ENCODE measurements at regions not wholly inside any gene's neighbourhood (a gene's known extent, or its start where the extent isn't known, plus 50 kb on each side); places are given as distances from the start of the nearest gene placed in this dataset.

GRCh38 chr4:134126000-134126560 is 75.5 kb downstream of the PABPC4L start:
- H3K4me3 Mint-ChIP-seq: no peak overlapping the region
- H3K4me1 Mint-ChIP-seq: no peaks in the 10 kb centered on the region
- Histone ChIP-seq H3K9ac (ENCODE audit: insufficient read depth, low read length, poor library complexity, severe bottlenecking) (no peak overlapping the region), H3K36me3 (replicated peaks in 1 of 2; ENCODE audit: control insufficient read depth in 1 of 2, insufficient read depth in 2 of 2, low read length in 2 of 2) (no peaks in the 10 kb centered on the region), H3K4me3 (replicated peaks in 1 of 3; ENCODE audit: low read depth in 2 of 3, low read length in 3 of 3) (no peak overlapping the region), H3K27me3 (ENCODE audit: control insufficient read depth in 2 of 2, insufficient read depth in 2 of 2, low read length in 2 of 2) (no peaks in the 10 kb centered on the region), H2AFZ (ENCODE audit: insufficient read depth, low read depth, low read length, poor library complexity, severe bottlenecking) (no peak overlapping the region), H3K4me2 (replicated peaks; ENCODE audit: extremely low read depth, low read length, poor library complexity, severe bottlenecking) (no peak overlapping the region), H3K4me1 (ENCODE audit: control insufficient read depth in 1 of 2, insufficient read depth in 2 of 2, low read length in 2 of 2) (no peaks in the 10 kb centered on the region), H4K20me1 (ENCODE audit: insufficient read depth, low read length) (no peaks in the 10 kb centered on the region), H3K79me2 (ENCODE audit: insufficient read depth, low read length) (no peaks in the 10 kb centered on the region), H3K9me3 (replicated peaks in 1 of 2; ENCODE audit: control insufficient read depth in 1 of 2, insufficient read depth in 1 of 2, low read length in 2 of 2) (peaks cover 0 to 6% of the 10 kb centered on the region in 2 donors), H3K27ac (ENCODE audit: low read depth in 1 of 2, low read length in 2 of 2) (no peak overlapping the region)
- no peak overlapping the region for H3K27ac Mint-ChIP-seq
- intact Hi-C loops (cut with micrococcal nuclease): no loop called here
- H3K9me3 Mint-ChIP-seq: peaks cover 0 to 8% (median 0%) of the 10 kb centered on the region in 7 donors
- TF ChIP-seq, protein P1, sequence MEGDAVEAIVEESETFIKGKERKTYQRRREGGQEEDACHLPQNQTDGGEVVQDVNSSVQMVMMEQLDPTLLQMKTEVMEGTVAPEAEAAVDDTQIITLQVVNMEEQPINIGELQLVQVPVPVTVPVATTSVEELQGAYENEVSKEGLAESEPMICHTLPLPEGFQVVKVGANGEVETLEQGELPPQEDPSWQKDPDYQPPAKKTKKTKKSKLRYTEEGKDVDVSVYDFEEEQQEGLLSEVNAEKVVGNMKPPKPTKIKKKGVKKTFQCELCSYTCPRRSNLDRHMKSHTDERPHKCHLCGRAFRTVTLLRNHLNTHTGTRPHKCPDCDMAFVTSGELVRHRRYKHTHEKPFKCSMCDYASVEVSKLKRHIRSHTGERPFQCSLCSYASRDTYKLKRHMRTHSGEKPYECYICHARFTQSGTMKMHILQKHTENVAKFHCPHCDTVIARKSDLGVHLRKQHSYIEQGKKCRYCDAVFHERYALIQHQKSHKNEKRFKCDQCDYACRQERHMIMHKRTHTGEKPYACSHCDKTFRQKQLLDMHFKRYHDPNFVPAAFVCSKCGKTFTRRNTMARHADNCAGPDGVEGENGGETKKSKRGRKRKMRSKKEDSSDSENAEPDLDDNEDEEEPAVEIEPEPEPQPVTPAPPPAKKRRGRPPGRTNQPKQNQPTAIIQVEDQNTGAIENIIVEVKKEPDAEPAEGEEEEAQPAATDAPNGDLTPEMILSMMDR (IDR thresholded peaks at IDR 0.05): no peak
- no peaks in the 10 kb centered on the region for H3K36me3 Mint-ChIP-seq
- WGBS (ENCODE audit: insufficient coverage): no CpG with 5 or more reads among the region's 1 CpG
- no peaks in the 10 kb centered on the region for H3K27me3 Mint-ChIP-seq (ENCODE audit: low read depth in 3 of 3)
- no peak for DNase-seq

DNA sequence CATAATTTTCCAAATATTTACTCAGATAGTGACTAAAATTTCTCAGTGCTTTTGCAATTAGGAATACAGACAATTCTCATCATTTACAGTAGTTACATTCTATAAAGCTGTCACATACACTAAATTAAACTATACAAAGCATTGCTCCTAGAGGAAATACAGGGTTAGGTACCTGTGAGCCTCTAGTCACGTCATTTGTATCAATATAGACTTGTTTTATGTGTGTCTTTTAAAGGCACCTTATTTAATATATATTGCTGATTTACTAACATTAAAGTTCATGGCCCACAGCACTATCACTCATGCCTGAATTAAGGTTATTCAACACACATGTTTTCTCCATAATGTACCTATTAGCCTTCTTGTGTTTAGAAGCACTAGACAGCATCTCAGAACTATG is 78.7 kb downstream of the PABPC4L start:
- no peak for DNase-seq
- Mint-ChIP-seq H3K36me3 (no peaks in the 10 kb centered on the region), H3K27me3 (ENCODE audit: low read depth in 3 of 3) (no peaks in the 10 kb centered on the region), H3K4me1 (no peaks in the 10 kb centered on the region), H3K27ac (no peak overlapping the region), H3K4me3 (no peak overlapping the region), H3K9me3 (peaks cover 0 to 8% (median 0%) of the 10 kb centered on the region in 7 donors)
- no peak overlapping the region for H2AFZ ChIP-seq (ENCODE audit: insufficient read depth, low read depth, low read length, poor library complexity, severe bottlenecking)
- H3K4me3 ChIP-seq (replicated peaks in 1 of 3; ENCODE audit: low read depth in 2 of 3, low read length in 3 of 3): no peak overlapping the region
- no peaks in the 10 kb centered on the region for H3K27me3 ChIP-seq (ENCODE audit: control insufficient read depth in 2 of 2, insufficient read depth in 2 of 2, low read length in 2 of 2)
- no peak overlapping the region for H3K27ac ChIP-seq (ENCODE audit: low read depth in 1 of 2, low read length in 2 of 2)
- H3K9me3 ChIP-seq (replicated peaks in 1 of 2; ENCODE audit: control insufficient read depth in 1 of 2, insufficient read depth in 1 of 2, low read length in 2 of 2): peaks cover 0 to 6% of the 10 kb centered on the region in 2 donors
- TF ChIP-seq, protein P1 (IDR thresholded peaks at IDR 0.05): no peak
- intact Hi-C loops (cut with micrococcal nuclease): no loop called here
- H3K4me2 ChIP-seq (replicated peaks; ENCODE audit: extremely low read depth, low read length, poor library complexity, severe bottlenecking): no peak overlapping the region
- no peaks in the 10 kb centered on the region for H3K79me2 ChIP-seq (ENCODE audit: insufficient read depth, low read length)
- H3K9ac ChIP-seq (ENCODE audit: insufficient read depth, low read length, poor library complexity, severe bottlenecking): no peak overlapping the region
- no peaks in the 10 kb centered on the region for H3K4me1 ChIP-seq (ENCODE audit: control insufficient read depth in 1 of 2, insufficient read depth in 2 of 2, low read length in 2 of 2)
- no peaks in the 10 kb centered on the region for H3K36me3 ChIP-seq (replicated peaks in 1 of 2; ENCODE audit: control insufficient read depth in 1 of 2, insufficient read depth in 2 of 2, low read length in 2 of 2)
- no peaks in the 10 kb centered on the region for H4K20me1 ChIP-seq (ENCODE audit: insufficient read depth, low read length)
- no CpG with 5 or more reads among the region's 1 CpG for WGBS (ENCODE audit: insufficient coverage)
